Psoas muscle (tissue), 7 donors: ENCODE measurements at regions not wholly inside any gene's neighbourhood (a gene's known extent, or its start where the extent isn't known, plus 50 kb on each side); places are given as distances from the start of the nearest gene placed in this dataset.
A peak's percentile ranks its signal among the peaks of the same experiment; 100 is the strongest.

ENCODE experiments used
- ATAC-seq, 4 donors: fragments of 200-7000 bp; cut with Tn5 transposase; one replicate each; pipeline ENCODE4 v1.9.1; 2020; ENCODE audit warnings: moderate library complexity in 3 of 4, mild to moderate bottlenecking in 2 of 4
- DNase-seq, 2 donors: peaks; one replicate each; pipeline ENCODE4 v3.0.0-alpha.2; 2020
- H3K27ac ChIP-seq: fragments of 200-600 bp; one replicate; pipeline ENCODE4 v1.8.0; 2022
- H3K27me3 ChIP-seq, 3 donors: fragments of 200-600 bp in 1 of 3; one replicate each; pipeline versions ENCODE4 v1.6.1 to v1.8.0; 2013 to 2022; ENCODE audit warnings: low read length in 2 of 3, mild to moderate bottlenecking in 2 of 3, moderate library complexity in 1 of 3; ENCODE audit not compliant: insufficient read depth in 3 of 3
- H3K36me3 ChIP-seq, 2 donors: fragments of 200-600 bp in 1 of 2; one replicate each; pipeline versions ENCODE4 v1.6.1 to v1.8.0; 2013 to 2022; ENCODE audit warnings: low read depth in 1 of 2, mild to moderate bottlenecking in 1 of 2, moderate library complexity in 1 of 2; ENCODE audit not compliant: insufficient read depth in 1 of 2
- H3K4me1 ChIP-seq: fragments of 200-600 bp; one replicate; pipeline ENCODE4 v1.8.0; 2022
- H3K4me3 ChIP-seq: fragments of 200-600 bp; one replicate; pipeline ENCODE4 v1.8.0; 2022; ENCODE audit warnings: mild to moderate bottlenecking
- H3K9me3 ChIP-seq: fragments of 200-600 bp; one replicate; pipeline ENCODE4 v1.8.0; 2022
- WGBS, 3 donors: extraction: QIAGEN DNeasy Blood & Tissue Kit; methylation state at CpG; one replicate each; pipeline versions ENCODE4 v1.1.6 to v1.1.7; 2013; 5-methylcytosine and 5-hydroxymethylcytosine counted together
- intact Hi-C, 2 donors: fragments of 100-400 bp; cut with DNase I; formaldehyde crosslinking; loops; one replicate each; pipeline versions ENCODE4 v1.11.0 to v1.14.2; 2022
- TF ChIP-seq, protein P1 (sequence below): fragments of 200-600 bp; IDR thresholded peaks from one replicate; pipeline ENCODE4 v1.8.0; 2022; ENCODE audit warnings: antibody characterized with exemption
- donor health status: healthy with polysubstance abuse.
- donor health status: DM: no; HTN: no; CAD: no; lungs with moderate emphysema.
- donor health status: Bipolar disorder and iron deficiency.
- donor health status: healthy.
- donor health status: DM: yes; HTN: yes; CAD: no.
- donor health status: DM: no; HTN: no; CAD: no.
- donor health status: DM: yes; HTN: yes; CAD: no.

DNA sequence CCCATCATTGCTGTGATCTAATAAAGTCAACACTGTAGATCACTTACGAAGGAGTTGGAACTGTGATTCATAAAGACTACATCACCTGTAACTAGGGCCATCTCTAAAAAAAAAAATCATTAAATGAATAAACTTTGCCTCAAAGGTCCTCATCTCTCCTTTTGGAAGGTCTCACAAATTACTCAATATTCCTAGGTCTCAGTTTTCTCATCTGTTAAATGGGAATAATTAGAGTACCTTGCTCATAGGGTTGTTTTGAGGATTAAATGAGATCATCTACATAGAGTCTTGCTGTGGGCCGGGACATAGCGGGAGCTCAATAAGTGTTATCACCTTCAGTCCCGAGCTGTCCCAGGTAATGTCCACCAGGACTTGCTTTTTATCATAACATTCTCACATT is 335.1 kb upstream of the PROK2 start:
- H3K36me3 ChIP-seq: no peaks in the 10 kb centered on the region
- intact Hi-C loops: loop anchor here in 1 of 2 donors (10.0 kb wide), 1 partner anchor 115 kb away; no protein-coding TSS in a partner anchor
- no peak for ATAC-seq

DNA sequence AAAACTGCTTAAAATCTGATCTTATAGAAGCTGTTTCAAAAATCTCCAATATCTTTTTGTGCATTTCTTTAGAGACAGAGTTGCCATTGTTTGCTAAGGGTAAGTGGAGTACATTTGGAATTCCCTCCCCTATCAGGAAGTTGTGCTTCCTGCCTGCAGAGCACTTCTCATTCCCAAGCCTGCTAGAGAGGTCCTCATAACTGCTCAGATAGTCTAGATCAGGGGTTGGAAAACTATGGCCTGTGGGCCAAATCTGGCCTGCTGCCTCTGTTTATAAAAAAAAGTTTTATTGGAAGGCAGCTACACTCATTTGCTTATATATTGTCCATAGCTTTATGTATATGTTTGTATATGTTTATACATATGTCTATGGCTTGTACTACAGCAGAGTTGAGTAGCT is 333.7 kb upstream of the PROK2 start:
- intact Hi-C loops: no loop called here
- no peak overlapping the region for H3K4me3 ChIP-seq
- no peaks in the 10 kb centered on the region for H3K9me3 ChIP-seq
- H3K27me3 ChIP-seq: no peaks in the 10 kb centered on the region
- no peak for DNase-seq
- H3K4me1 ChIP-seq: peaks cover 13% of the 10 kb centered on the region
- H3K27ac ChIP-seq: no peak overlapping the region
- TF ChIP-seq, protein P1, sequence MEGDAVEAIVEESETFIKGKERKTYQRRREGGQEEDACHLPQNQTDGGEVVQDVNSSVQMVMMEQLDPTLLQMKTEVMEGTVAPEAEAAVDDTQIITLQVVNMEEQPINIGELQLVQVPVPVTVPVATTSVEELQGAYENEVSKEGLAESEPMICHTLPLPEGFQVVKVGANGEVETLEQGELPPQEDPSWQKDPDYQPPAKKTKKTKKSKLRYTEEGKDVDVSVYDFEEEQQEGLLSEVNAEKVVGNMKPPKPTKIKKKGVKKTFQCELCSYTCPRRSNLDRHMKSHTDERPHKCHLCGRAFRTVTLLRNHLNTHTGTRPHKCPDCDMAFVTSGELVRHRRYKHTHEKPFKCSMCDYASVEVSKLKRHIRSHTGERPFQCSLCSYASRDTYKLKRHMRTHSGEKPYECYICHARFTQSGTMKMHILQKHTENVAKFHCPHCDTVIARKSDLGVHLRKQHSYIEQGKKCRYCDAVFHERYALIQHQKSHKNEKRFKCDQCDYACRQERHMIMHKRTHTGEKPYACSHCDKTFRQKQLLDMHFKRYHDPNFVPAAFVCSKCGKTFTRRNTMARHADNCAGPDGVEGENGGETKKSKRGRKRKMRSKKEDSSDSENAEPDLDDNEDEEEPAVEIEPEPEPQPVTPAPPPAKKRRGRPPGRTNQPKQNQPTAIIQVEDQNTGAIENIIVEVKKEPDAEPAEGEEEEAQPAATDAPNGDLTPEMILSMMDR: no peak
- no peaks in the 10 kb centered on the region for H3K36me3 ChIP-seq
- no peak for ATAC-seq

More for the DNA sequence above, 335.1 kb upstream of the PROK2 start:
- WGBS, 3 donors: 96 to 97% (median 96%) methylated on average over 4 of the region's 4 CpGs
- H3K9me3 ChIP-seq: no peaks in the 10 kb centered on the region
- no peak overlapping the region for H3K4me3 ChIP-seq
- H3K27ac ChIP-seq: no peak overlapping the region
- TF ChIP-seq, protein P1: no peak
- DNase-seq: no peak
- peaks cover 12% of the 10 kb centered on the region for H3K4me1 ChIP-seq
- no peaks in the 10 kb centered on the region for H3K27me3 ChIP-seq

DNA sequence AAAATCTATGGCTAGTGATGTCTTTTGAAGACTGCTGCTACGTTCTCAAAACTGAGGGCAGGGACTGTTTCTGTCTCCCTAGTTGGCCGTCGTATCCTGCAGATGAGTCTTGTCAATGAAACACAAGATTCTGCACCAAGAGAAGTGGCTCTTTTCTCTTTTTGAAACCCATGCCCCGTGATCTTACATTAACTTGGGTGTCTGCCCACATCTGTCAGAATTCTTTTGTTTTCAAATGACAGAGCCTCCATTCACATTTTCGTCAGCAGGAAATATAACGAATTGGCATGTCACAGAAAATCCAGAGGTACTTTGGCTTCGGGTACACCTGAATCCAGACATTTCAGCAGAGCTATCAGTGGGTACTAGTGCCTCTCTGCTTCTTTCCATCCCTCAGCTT is 331.3 kb upstream of the PROK2 start:
- Histone ChIP-seq H3K9me3 (no peaks in the 10 kb centered on the region), H3K4me3 (no peak overlapping the region), H3K4me1 (peaks cover 22% of the 10 kb centered on the region), H3K27me3 (no peaks in the 10 kb centered on the region), H3K27ac (no peak overlapping the region), H3K36me3 (no peaks in the 10 kb centered on the region)
- TF ChIP-seq, protein P1: no peak
- DNase-seq: no peak
- WGBS, 3 donors: 94 to 96% (median 95%) methylated on average over 7 of the region's 7 CpGs
- ATAC-seq: no peak
- intact Hi-C loops: no loop called here

DNA sequence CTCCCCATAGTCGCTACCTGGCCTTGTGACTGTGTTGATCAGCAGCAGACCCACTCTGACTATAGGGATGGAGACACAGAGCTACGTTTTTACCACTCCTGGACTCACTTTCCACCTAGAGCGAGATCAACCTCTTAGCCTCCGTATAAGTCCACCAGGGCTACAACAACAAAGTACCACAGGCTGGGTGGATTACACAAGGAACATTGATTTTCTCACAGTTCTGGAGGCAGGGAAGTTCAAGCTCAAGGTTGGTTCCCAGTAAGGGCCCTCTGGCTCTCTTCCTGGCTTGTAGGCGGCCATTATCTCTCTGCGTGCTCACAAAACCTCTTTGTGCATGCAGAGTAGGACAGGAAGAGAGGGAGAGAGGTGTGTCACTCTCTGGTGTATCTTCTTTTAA is 330.4 kb upstream of the PROK2 start:
- Histone ChIP-seq H3K4me3 (no peak overlapping the region), H3K9me3 (no peaks in the 10 kb centered on the region), H3K27me3 (no peaks in the 10 kb centered on the region), H3K36me3 (no peaks in the 10 kb centered on the region), H3K4me1 (peaks cover 22% of the 10 kb centered on the region), H3K27ac (no peak overlapping the region)
- DNase-seq (no peak), ATAC-seq (peak in 1 of 4 donors; percentile 16)
- 94 to 99% (median 98%) methylated on average over 6 of the region's 6 CpGs for WGBS, 3 donors
- intact Hi-C loops: no loop called here
- TF ChIP-seq, protein P1: no peak

DNA sequence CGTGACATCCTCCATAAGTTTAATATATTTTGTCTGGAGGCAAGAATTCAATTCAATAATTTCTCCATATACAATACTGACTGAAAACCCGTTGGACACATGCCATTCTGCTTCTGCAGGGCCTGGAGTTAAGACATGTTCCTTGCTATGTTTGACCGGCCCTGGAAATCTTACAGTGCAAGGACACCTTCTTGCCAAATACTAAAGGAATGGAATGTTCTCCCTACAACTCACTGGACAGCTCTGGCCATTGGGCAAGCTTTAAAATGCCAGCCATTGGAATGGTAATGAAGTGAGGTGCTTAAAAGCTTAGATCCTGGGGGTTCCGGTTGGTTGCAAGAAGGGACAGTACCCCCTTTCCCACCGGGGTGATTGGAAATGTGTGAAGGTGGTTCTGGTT is 329.8 kb upstream of the PROK2 start:
- WGBS, 3 donors: 28 to 70% (median 33%) methylated on average over 5 of the region's 5 CpGs
- Histone ChIP-seq H3K27ac (peak overlapping the region; percentile 48), H3K27me3 (no peaks in the 10 kb centered on the region), H3K4me3 (no peak overlapping the region), H3K4me1 (peaks cover 22% of the 10 kb centered on the region), H3K9me3 (no peaks in the 10 kb centered on the region), H3K36me3 (no peaks in the 10 kb centered on the region)
- ATAC-seq (peak; percentile 72 to 96 (median 90)), DNase-seq (no peak)
- TF ChIP-seq, protein P1: no peak
- intact Hi-C loops: loop anchor here in 1 of 2 donors (5.0 kb wide), 1 partner anchor 57 kb away; no protein-coding TSS in a partner anchor
